Adrenal gland (tissue), 9 donors: ENCODE measurements at regions not wholly inside any gene's neighbourhood (a gene's known extent, or its start where the extent isn't known, plus 50 kb on each side); places are given as distances from the start of the nearest gene placed in this dataset.

Source experiments
- DNase-seq, 7 donors: peaks; one replicate each; pipeline ENCODE4 v3.0.0-alpha.2; 2019 to 2020
- H3K27ac ChIP-seq, 5 donors: fragments of 200-600 bp; sonication (generic) in 4 of 5; 1 replicate in 3 of 5; 2 replicates in 2 of 5; pipeline versions ENCODE4 v1.5.1 to v1.8.0; 2016 to 2020; ENCODE audit warnings: mild to moderate bottlenecking in 1 of 5
- H3K27me3 ChIP-seq: fragments of 200-600 bp; 2 replicates; pipeline ENCODE4 v1.8.0; 2021
- H3K36me3 ChIP-seq, 2 donors: fragments of 200-600 bp; replicated peaks in 1 of 2; 1 replicate in 1 of 2; 2 replicates in 1 of 2; pipeline versions ENCODE4 v1.5.1 to v1.8.0; 2018 to 2022
- H3K4me1 ChIP-seq, 2 donors: fragments of 200-600 bp; replicated peaks in 1 of 2; 1 replicate in 1 of 2; 2 replicates in 1 of 2; pipeline versions ENCODE4 v1.5.1 to v1.8.0; 2018 to 2021
- H3K4me3 ChIP-seq, 4 donors: fragments of 200-600 bp; sonication (generic) in 3 of 4; one replicate each; pipeline ENCODE4 v1.5.1; 2016 to 2018
- H3K9me3 ChIP-seq, 3 donors: fragments of 200-600 bp; sonication (generic) in 1 of 3; replicated peaks in 1 of 3; 1 replicate in 2 of 3; 2 replicates in 1 of 3; pipeline versions ENCODE4 v1.5.1 to v1.8.0; 2016 to 2021
- CTCF ChIP-seq, 6 experiments: fragments of 450-650 bp in 4 of 6; fragments of 200-600 bp in 2 of 6; sonication (generic) in 1 of 6; IDR thresholded peaks; 1 replicate in 5 of 6; 2 replicates in 1 of 6; pipeline versions ENCODE4 v1.5.1 to v1.8.0; 2016 to 2021; ENCODE audit warnings: antibody characterized with exemption in 6 of 6, mild to moderate bottlenecking in 2 of 6, moderate library complexity in 1 of 6
- POLR2A ChIP-seq, 2 donors: fragments of 450-650 bp; IDR thresholded peaks; one replicate each; pipeline ENCODE4 v1.6.1; 2017; ENCODE audit warnings: antibody characterized with exemption in 2 of 2, mild to moderate bottlenecking in 2 of 2, moderate library complexity in 1 of 2
- WGBS, 4 donors: extraction: QIAGEN DNeasy Blood & Tissue Kit in 2 of 4; methylation state at CpG; one replicate each; pipeline versions ENCODE4 v1.1.5 to v1.1.7; 2013 to 2017; 5-methylcytosine and 5-hydroxymethylcytosine counted together
- intact Hi-C, 2 donors: fragments of 100-400 bp; cut with DNase I; formaldehyde crosslinking; loops; one replicate each; pipeline versions ENCODE4 v1.14.1 to v1.15.0; 2022 to 2023
- donor health status: healthy with polysubstance abuse.
- donor health status: Bipolar disorder and iron deficiency.
- donor health status: DM: yes; HTN: yes; CAD: no.
- donor health status: DM: no; HTN: no; CAD: no.
- donor health status: DM: no; HTN: no; CAD: no.

- H3K4me3 ChIP-seq: no peak overlapping the region
- H3K27me3 ChIP-seq: no peaks in the 10 kb centered on the region
- no peak for TF ChIP-seq CTCF (IDR thresholded peaks at IDR 0.05)
- TF ChIP-seq POLR2A (IDR thresholded peaks at IDR 0.05): no peak
- H3K36me3 ChIP-seq: no peaks in the 10 kb centered on the region
- no peaks in the 10 kb centered on the region for H3K4me1 ChIP-seq
- no peak for DNase-seq
- no peak overlapping the region for H3K27ac ChIP-seq
- H3K9me3 ChIP-seq: no peaks in the 10 kb centered on the region
- intact Hi-C loops: no loop called here
- WGBS, 4 donors: 73 to 84% (median 74%) methylated on average over 1 of the region's 1 CpG
Measured at GRCh38 chr1:209153411-209153810, 430.1 kb upstream of the CAMK1G start.

- no peak overlapping the region for H3K27ac ChIP-seq
- no peak overlapping the region for H3K4me3 ChIP-seq
- no peak for DNase-seq
- intact Hi-C loops: no loop called here
- no peaks in the 10 kb centered on the region for H3K27me3 ChIP-seq
- no peaks in the 10 kb centered on the region for H3K4me1 ChIP-seq
- WGBS, 4 donors: 47 to 86% (median 60%) methylated on average over 1 of the region's 1 CpG
- TF ChIP-seq POLR2A (IDR thresholded peaks at IDR 0.05): no peak
- TF ChIP-seq CTCF (IDR thresholded peaks at IDR 0.05): no peak
- H3K36me3 ChIP-seq: no peaks in the 10 kb centered on the region
- H3K9me3 ChIP-seq: no peaks in the 10 kb centered on the region
Measured at GRCh38 chr1:209154912-209155311, 428.6 kb upstream of the CAMK1G start.

GRCh38 chr1:209155546-209155945 is 428.0 kb upstream of the CAMK1G start:
- Histone ChIP-seq H3K4me1 (no peaks in the 10 kb centered on the region), H3K27me3 (no peaks in the 10 kb centered on the region), H3K27ac (no peak overlapping the region), H3K4me3 (no peak overlapping the region), H3K36me3 (no peaks in the 10 kb centered on the region), H3K9me3 (no peaks in the 10 kb centered on the region)
- TF ChIP-seq POLR2A (IDR thresholded peaks at IDR 0.05) (no peak), CTCF (IDR thresholded peaks at IDR 0.05) (no peak)
- WGBS, 4 donors: 61 to 73% (median 70%) methylated on average over 3 of the region's 3 CpGs
- intact Hi-C loops: no loop called here
- DNase-seq: no peak

GRCh38 chr1:209156991-209157390 is 426.5 kb upstream of the CAMK1G start:
- no peaks in the 10 kb centered on the region for H3K4me1 ChIP-seq
- no peaks in the 10 kb centered on the region for H3K9me3 ChIP-seq
- intact Hi-C loops: no loop called here
- no peak for DNase-seq
- WGBS, 4 donors: 85 to 93% (median 88%) methylated on average over 4 of the region's 4 CpGs
- H3K4me3 ChIP-seq: no peak overlapping the region
- TF ChIP-seq POLR2A (IDR thresholded peaks at IDR 0.05) (no peak), CTCF (IDR thresholded peaks at IDR 0.05) (no peak)
- no peaks in the 10 kb centered on the region for H3K36me3 ChIP-seq
- no peak overlapping the region for H3K27ac ChIP-seq
- H3K27me3 ChIP-seq: no peaks in the 10 kb centered on the region
